Trophoblast cell (in vitro differentiated cells and primary cell): ENCODE measurements at regions not wholly inside any gene's neighbourhood (a gene's known extent, or its start where the extent isn't known, plus 50 kb on each side); places are given as distances from the start of the nearest gene placed in this dataset.

Source experiments
- DNase-seq, 2 donors: peaks; one replicate each; pipeline ENCODE4 v3.0.0-alpha.2; 2016
- H2AFZ ChIP-seq: 2 replicates; pipeline ENCODE4 v1.6.1; 2013; ENCODE audit warnings: low read length, moderate library complexity, mild to moderate bottlenecking; ENCODE audit not compliant: insufficient read depth, poor library complexity
- H2AK5ac ChIP-seq: 2 replicates; pipeline ENCODE4 v1.6.1; 2013; ENCODE audit warnings: mild to moderate bottlenecking, low read length
- H2BK120ac ChIP-seq: 2 replicates; pipeline ENCODE4 v1.6.1; 2013; ENCODE audit warnings: low read length, mild to moderate bottlenecking, moderate library complexity; ENCODE audit not compliant: insufficient read depth, poor library complexity
- H2BK12ac ChIP-seq: 2 replicates; pipeline ENCODE4 v1.6.1; 2013; ENCODE audit warnings: mild to moderate bottlenecking, low read length, moderate library complexity
- H2BK5ac ChIP-seq: 2 replicates; pipeline ENCODE4 v1.6.1; 2013; ENCODE audit warnings: low read length, low read depth, moderate library complexity, mild to moderate bottlenecking; ENCODE audit not compliant: poor library complexity
- H3K14ac ChIP-seq: 2 replicates; pipeline ENCODE4 v1.6.1; 2013; ENCODE audit warnings: mild to moderate bottlenecking, low read length
- H3K18ac ChIP-seq: 2 replicates; pipeline ENCODE4 v1.6.1; 2013; ENCODE audit warnings: mild to moderate bottlenecking, low read length
- H3K23ac ChIP-seq: 2 replicates; pipeline ENCODE4 v1.6.1; 2013; ENCODE audit warnings: low read length
- H3K27ac ChIP-seq: 2 replicates; pipeline ENCODE4 v1.5.1; 2013; ENCODE audit warnings: low read depth, mild to moderate bottlenecking, inconsistent platforms, low read length, moderate library complexity
- H3K27me3 ChIP-seq: 2 replicates; pipeline ENCODE4 v1.6.1; 2013; ENCODE audit warnings: inconsistent platforms, mild to moderate bottlenecking, low read length, moderate library complexity; ENCODE audit not compliant: insufficient read depth
- H3K36me3 ChIP-seq, 2 experiments: 1 replicate in 1 of 2; 2 replicates in 1 of 2; pipeline ENCODE4 v1.6.1; 2013; ENCODE audit warnings: low read length in 2 of 2, mild to moderate bottlenecking in 2 of 2, moderate library complexity in 1 of 2; ENCODE audit not compliant: insufficient read depth in 2 of 2, control insufficient read depth in 1 of 2
- H3K4ac ChIP-seq: 2 replicates; pipeline ENCODE4 v1.6.1; 2013; ENCODE audit warnings: low read depth, mild to moderate bottlenecking, low read length, moderate library complexity
- H3K4me1 ChIP-seq, 2 experiments: 1 replicate in 1 of 2; 2 replicates in 1 of 2; pipeline ENCODE4 v1.6.1; 2013; ENCODE audit warnings: low read length in 2 of 2, mild to moderate bottlenecking in 2 of 2, moderate library complexity in 1 of 2; ENCODE audit not compliant: insufficient read depth in 2 of 2, control insufficient read depth in 1 of 2
- H3K4me2 ChIP-seq: 2 replicates; pipeline ENCODE4 v1.6.1; 2013; ENCODE audit warnings: inconsistent platforms, mild to moderate bottlenecking, low read length, moderate library complexity
- H3K4me3 ChIP-seq: 2 replicates; pipeline ENCODE4 v1.5.1; 2013; ENCODE audit warnings: mild to moderate bottlenecking, low read depth, low read length, inconsistent platforms
- H3K79me1 ChIP-seq: one replicate; pipeline ENCODE4 v1.6.1; 2013; ENCODE audit warnings: low read length
- H3K79me2 ChIP-seq: 2 replicates; pipeline ENCODE4 v1.6.1; 2013; ENCODE audit warnings: low read length, mild to moderate bottlenecking; ENCODE audit not compliant: control insufficient read depth, insufficient read depth, poor library complexity
- H3K9ac ChIP-seq: 2 replicates; pipeline ENCODE4 v1.6.1; 2013; ENCODE audit warnings: mild to moderate bottlenecking, low read length
- H3K9me3 ChIP-seq: 2 replicates; pipeline ENCODE4 v1.6.1; 2013; ENCODE audit warnings: low read depth, mild to moderate bottlenecking, control low read depth, inconsistent platforms, low read length; ENCODE audit not compliant: insufficient read depth
- H4K12ac ChIP-seq: 2 replicates; pipeline ENCODE4 v1.6.1; 2013; ENCODE audit warnings: low read depth, mild to moderate bottlenecking, low read length, moderate library complexity
- H4K8ac ChIP-seq: 2 replicates; pipeline ENCODE4 v1.6.1; 2013; ENCODE audit warnings: low read depth, mild to moderate bottlenecking, low read length, moderate library complexity
- H4K91ac ChIP-seq: one replicate; pipeline ENCODE4 v1.6.1; 2013; ENCODE audit warnings: low read depth, mild to moderate bottlenecking, low read length, moderate library complexity
- WGBS: extraction: QIAGEN DNeasy Blood & Tissue Kit; methylation state at CpG from one replicate; pipeline ENCODE4 v1.1.7; 2013; ENCODE audit warnings: missing lambda C conversion rate; ENCODE audit not compliant: insufficient read length, insufficient coverage; ENCODE audit errors: extremely low coverage; 5-methylcytosine and 5-hydroxymethylcytosine counted together

GRCh38 chr13:47039106-47039505 lies 142.3 kb upstream of the HTR2A start:
- Histone ChIP-seq H2AK5ac (no peak overlapping the region), H3K4ac (no peak overlapping the region), H3K4me3 (no peak overlapping the region), H3K79me2 (no peaks in the 10 kb centered on the region), H3K9ac (no peak overlapping the region), H3K79me1 (peaks cover 7% of the 10 kb centered on the region), H3K23ac (no peak overlapping the region), H3K4me2 (no peak overlapping the region), H3K9me3 (no peaks in the 10 kb centered on the region), H2BK5ac (no peak overlapping the region), H2BK12ac (no peak overlapping the region), H2AFZ (no peak overlapping the region), H3K27me3 (no peaks in the 10 kb centered on the region), H4K91ac (no peak overlapping the region), H3K27ac (no peak overlapping the region), H3K14ac (no peak overlapping the region), H4K12ac (no peak overlapping the region), H2BK120ac (no peak overlapping the region), H3K4me1 (peaks cover 0 to 1% of the 10 kb centered on the region in 2 experiments), H3K18ac (no peak overlapping the region), H4K8ac (no peak overlapping the region), H3K36me3 (no peaks in the 10 kb centered on the region)
- no CpG with 5 or more reads among the region's 2 CpGs for WGBS
- peak in 1 of 2 donors; percentile 1 for DNase-seq

GRCh38 chr13:47038188-47038587 lies 141.3 kb upstream of the HTR2A start:
- Histone ChIP-seq H2BK5ac (no peak overlapping the region), H2AK5ac (no peak overlapping the region), H4K8ac (no peak overlapping the region), H3K27ac (no peak overlapping the region), H3K18ac (no peak overlapping the region), H3K79me1 (peaks cover 9% of the 10 kb centered on the region), H3K79me2 (no peaks in the 10 kb centered on the region), H3K36me3 (no peaks in the 10 kb centered on the region), H3K9me3 (no peaks in the 10 kb centered on the region), H2BK120ac (no peak overlapping the region), H3K27me3 (no peaks in the 10 kb centered on the region), H3K4me1 (peaks cover 0 to 1% of the 10 kb centered on the region in 2 experiments), H3K4ac (no peak overlapping the region), H3K14ac (no peak overlapping the region), H2AFZ (no peak overlapping the region), H4K12ac (no peak overlapping the region), H3K4me2 (no peak overlapping the region), H4K91ac (no peak overlapping the region), H3K4me3 (no peak overlapping the region), H3K9ac (no peak overlapping the region), H3K23ac (no peak overlapping the region), H2BK12ac (no peak overlapping the region)
- DNase-seq: no peak
- no CpG with 5 or more reads among the region's 1 CpG for WGBS

GRCh38 chr13:47036294-47037008 lies 139.6 kb upstream of the HTR2A start:
- H3K27me3 ChIP-seq: no peaks in the 10 kb centered on the region
- H3K79me2 ChIP-seq: no peaks in the 10 kb centered on the region
- peak overlapping the region; percentile 5 for H3K4me2 ChIP-seq
- peak overlapping the region; percentile 64 for H2BK12ac ChIP-seq
- no peak overlapping the region for H3K9ac ChIP-seq
- no peak overlapping the region for H4K12ac ChIP-seq
- H2AFZ ChIP-seq: no peak overlapping the region
- H3K4ac ChIP-seq: no peak overlapping the region
- H3K18ac ChIP-seq: no peak overlapping the region
- peak overlapping the region; percentile 79 for H2BK5ac ChIP-seq
- H2AK5ac ChIP-seq: no peak overlapping the region
- no peaks in the 10 kb centered on the region for H3K36me3 ChIP-seq
- no peaks in the 10 kb centered on the region for H3K9me3 ChIP-seq
- peaks cover 9% of the 10 kb centered on the region for H3K79me1 ChIP-seq
- H3K4me3 ChIP-seq: no peak overlapping the region
- no peak overlapping the region for H4K8ac ChIP-seq
- no CpG with 5 or more reads among the region's 5 CpGs for WGBS
- no peak overlapping the region for H2BK120ac ChIP-seq
- H3K14ac ChIP-seq: no peak overlapping the region
- H3K4me1 ChIP-seq: peaks cover 0 to 1% of the 10 kb centered on the region in 2 experiments
- H4K91ac ChIP-seq: peak overlapping the region; percentile 2
- H3K23ac ChIP-seq: no peak overlapping the region
- H3K27ac ChIP-seq: peak overlapping the region; percentile 66
- no peak for DNase-seq

- H3K27me3 ChIP-seq: no peaks in the 10 kb centered on the region
- H2BK5ac ChIP-seq: no peak overlapping the region
- H3K9me3 ChIP-seq: no peaks in the 10 kb centered on the region
- no peak overlapping the region for H2AK5ac ChIP-seq
- H2BK120ac ChIP-seq: no peak overlapping the region
- H3K79me1 ChIP-seq: peaks cover 9% of the 10 kb centered on the region
- H3K27ac ChIP-seq: peak overlapping the region; percentile 91
- H3K36me3 ChIP-seq: no peaks in the 10 kb centered on the region
- H4K12ac ChIP-seq: no peak overlapping the region
- peak; percentile 4 to 36 for DNase-seq
- peaks cover 0 to 1% of the 10 kb centered on the region in 2 experiments for H3K4me1 ChIP-seq
- no peak overlapping the region for H3K4me2 ChIP-seq
- H3K4ac ChIP-seq: no peak overlapping the region
- no peak overlapping the region for H3K18ac ChIP-seq
- H3K9ac ChIP-seq: no peak overlapping the region
- H3K79me2 ChIP-seq: no peaks in the 10 kb centered on the region
- no CpG with 5 or more reads among the region's 2 CpGs for WGBS
- H3K4me3 ChIP-seq: no peak overlapping the region
- H3K14ac ChIP-seq: no peak overlapping the region
- H3K23ac ChIP-seq: no peak overlapping the region
- no peak overlapping the region for H2AFZ ChIP-seq
- H2BK12ac ChIP-seq: no peak overlapping the region
- no peak overlapping the region for H4K8ac ChIP-seq
- no peak overlapping the region for H4K91ac ChIP-seq
Observed at GRCh38 chr13:47033216-47033615, 136.4 kb upstream of the HTR2A start.
